GM23338 (cell line): ENCODE measurements at regions not wholly inside any gene's neighbourhood (a gene's known extent, or its start where the extent isn't known, plus 50 kb on each side); places are given as distances from the start of the nearest gene placed in this dataset.

Experiments used
- ATAC-seq: fragments of 200-7000 bp; cut with Tn5 transposase; 3 replicates; pipeline ENCODE4 v1.9.1; 2020
- DNase-seq: peaks from one replicate; pipeline ENCODE4 v3.0.0-alpha.2; 2015; ENCODE audit warnings: low spot score
- H2AFZ ChIP-seq: fragments of 200-600 bp; sonication (generic); 2 replicates; pipeline ENCODE4 v1.8.0; 2016; ENCODE audit warnings: antibody characterized with exemption, mild to moderate bottlenecking, moderate library complexity
- H3F3A ChIP-seq: fragments of 200-600 bp; sonication (generic); replicated peaks from 2 replicates; pipeline ENCODE4 v1.8.0; 2017; ENCODE audit warnings: antibody characterized with exemption, mixed run types, low read depth
- H3K27ac ChIP-seq: fragments of 200-600 bp; sonication (generic); 2 replicates; pipeline ENCODE4 v1.6.1; 2016; ENCODE audit warnings: low read depth
- H3K27me3 ChIP-seq: fragments of 200-600 bp; sonication (generic); 2 replicates; pipeline ENCODE4 v1.8.0; 2016; ENCODE audit warnings: mild to moderate bottlenecking, mixed run types, moderate library complexity; ENCODE audit not compliant: insufficient read depth
- H3K36me3 ChIP-seq: fragments of 200-600 bp; sonication (generic); 2 replicates; pipeline ENCODE4 v1.8.0; 2016; ENCODE audit warnings: mild to moderate bottlenecking; ENCODE audit not compliant: insufficient read depth
- H3K4me1 ChIP-seq: fragments of 200-600 bp; sonication (generic); 2 replicates; pipeline ENCODE4 v1.8.0; 2016; ENCODE audit warnings: mild to moderate bottlenecking, moderate library complexity; ENCODE audit not compliant: insufficient read depth
- H3K4me2 ChIP-seq: fragments of 200-600 bp; sonication (generic); 2 replicates; pipeline ENCODE4 v1.7.1; 2017; ENCODE audit warnings: mixed run types
- H3K4me3 ChIP-seq: fragments of 200-600 bp; sonication (generic); 2 replicates; pipeline ENCODE4 v1.6.1; 2016; ENCODE audit warnings: mixed run types
- H3K79me2 ChIP-seq: fragments of 200-600 bp; sonication (generic); replicated peaks from 2 replicates; pipeline ENCODE4 v1.8.0; 2017; ENCODE audit warnings: mild to moderate bottlenecking; ENCODE audit not compliant: insufficient read depth
- H3K9me2 ChIP-seq: fragments of 200-600 bp; sonication (generic); 2 replicates; pipeline ENCODE4 v1.8.0; 2017; ENCODE audit not compliant: insufficient read depth
- H4K20me1 ChIP-seq: fragments of 200-600 bp; sonication (generic); replicated peaks from 2 replicates; pipeline ENCODE4 v1.8.0; 2017; ENCODE audit warnings: mild to moderate bottlenecking; ENCODE audit not compliant: insufficient read depth
- H3K27ac Mint-ChIP-seq: 2 replicates; pipeline ENCODE4 v1.8.0; 2020; ENCODE audit warnings: inconsistent platforms, mild to moderate bottlenecking, moderate library complexity, mixed read lengths
- H3K27me3 Mint-ChIP-seq: 3 replicates; pipeline ENCODE4 v1.8.0; 2022; ENCODE audit warnings: low read depth, mild to moderate bottlenecking, moderate library complexity, mixed read lengths, inconsistent platforms; ENCODE audit not compliant: insufficient read depth, poor library complexity
- H3K36me3 Mint-ChIP-seq: 3 replicates; pipeline ENCODE4 v1.8.0; 2021; ENCODE audit warnings: low read depth, mild to moderate bottlenecking, inconsistent platforms, moderate library complexity, mixed read lengths
- H3K4me1 Mint-ChIP-seq: 3 replicates; pipeline ENCODE4 v1.8.0; 2020; ENCODE audit warnings: mild to moderate bottlenecking, inconsistent platforms, mixed read lengths
- H3K4me3 Mint-ChIP-seq: 3 replicates; pipeline ENCODE4 v1.8.0; 2021; ENCODE audit warnings: moderate library complexity, mild to moderate bottlenecking, inconsistent platforms, mixed read lengths
- H3K9me3 Mint-ChIP-seq: 3 replicates; pipeline ENCODE4 v1.8.0; 2020; ENCODE audit warnings: moderate library complexity, mild to moderate bottlenecking, inconsistent platforms, mixed read lengths
- CREB1 ChIP-seq: fragments of 250-450 bp; sonication (Bioruptor Pico); IDR thresholded peaks from 2 replicates; pipeline ENCODE4 v1.5.0; 2020; ENCODE audit warnings: low read depth, mild to moderate bottlenecking, moderate library complexity
- CTCF ChIP-seq, 2 experiments: fragments of 200-600 bp in 1 of 2; sonication (generic) in 1 of 2; conservative IDR thresholded peaks; 2 replicates each; pipeline versions ENCODE4 v1.5.1 to v1.6.1; 2016 to 2017; ENCODE audit warnings: antibody characterized with exemption in 2 of 2, low read depth in 2 of 2, mild to moderate bottlenecking in 2 of 2, moderate library complexity in 1 of 2
- ETS1 ChIP-seq: IDR thresholded peaks from 2 replicates; pipeline ENCODE4 v1.6.1; 2016; ENCODE audit warnings: antibody characterized with exemption
- EZH2phosphoT487 ChIP-seq: fragments of 200-600 bp; sonication (generic); IDR thresholded peaks from one replicate; pipeline ENCODE4 v1.8.1; 2018; ENCODE audit warnings: antibody characterized with exemption; ENCODE audit not compliant: unreplicated experiment
- JUNB ChIP-seq: IDR thresholded peaks from one replicate; pipeline ENCODE4 v1.6.1; 2016; ENCODE audit warnings: antibody characterized with exemption; ENCODE audit not compliant: unreplicated experiment
- NANOG ChIP-seq: IDR thresholded peaks from 2 replicates; pipeline ENCODE4 v1.6.1; 2016; ENCODE audit warnings: antibody characterized with exemption, borderline replicate concordance
- POLR2AphosphoS5 ChIP-seq: IDR thresholded peaks from 2 replicates; pipeline ENCODE4 v1.6.1; 2016; ENCODE audit warnings: antibody characterized with exemption, low read depth
- STAT1 ChIP-seq: IDR thresholded peaks from one replicate; pipeline ENCODE4 v1.6.1; 2016; ENCODE audit warnings: antibody characterized with exemption; ENCODE audit not compliant: unreplicated experiment
- ZNF114 ChIP-seq: fragments of 250-450 bp; sonication (Bioruptor Pico); IDR thresholded peaks from 2 replicates; pipeline ENCODE4 v1.5.0; 2020; ENCODE audit warnings: mild to moderate bottlenecking, moderate library complexity
- ZNF331 ChIP-seq: fragments of 250-450 bp; sonication (Bioruptor Pico); IDR thresholded peaks from 2 replicates; pipeline ENCODE4 v1.5.0; 2020; ENCODE audit warnings: low read depth, mild to moderate bottlenecking, moderate library complexity
- TF ChIP-seq, protein P1 (sequence below): IDR thresholded peaks from one replicate; pipeline ENCODE4 v1.6.1; 2018; ENCODE audit warnings: antibody characterized with exemption; ENCODE audit not compliant: unreplicated experiment

DNA sequence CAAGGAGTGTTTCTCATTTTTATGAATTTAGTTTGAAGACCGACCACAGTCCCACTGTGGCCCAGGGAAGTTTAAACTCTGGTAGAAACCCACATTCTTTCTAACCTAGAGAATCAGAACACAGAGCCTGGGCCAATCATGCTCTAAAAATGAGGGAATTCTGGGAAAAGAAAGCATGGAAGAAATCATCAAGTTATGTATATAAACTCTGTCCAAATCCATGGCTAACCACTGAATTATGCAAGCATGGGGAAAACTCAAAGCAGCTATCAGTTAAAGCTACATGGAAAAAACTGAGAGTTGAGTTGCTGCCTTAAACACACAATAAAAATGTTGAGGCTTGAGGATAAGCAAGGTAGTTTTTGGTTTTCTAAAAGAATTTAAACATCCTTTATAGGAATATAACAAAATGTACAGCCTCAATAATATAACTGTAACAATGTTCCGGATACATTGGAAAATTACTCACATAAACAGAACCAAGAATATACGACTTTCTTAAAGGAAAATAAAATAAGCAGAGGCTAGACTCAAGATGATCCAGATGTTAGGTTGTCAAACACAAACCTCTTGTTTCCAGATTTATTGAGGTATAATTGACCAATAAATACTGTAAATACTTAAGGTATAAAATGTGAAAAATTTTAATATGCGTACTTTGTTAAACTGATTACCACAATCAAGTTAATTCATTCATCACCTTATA, 311.2 kb upstream of the GNAI1 start (continued):
- TF ChIP-seq CTCF (conservative IDR thresholded peaks at IDR 0.05; ENCODE audit: low read depth in 2 of 2) (no peak), NANOG (no peak), ZNF114 (CRISPR knock-in tag) (no peak)

- no peaks in the 10 kb centered on the region for H3K36me3 Mint-ChIP-seq
- H3K4me3 ChIP-seq = no peak overlapping the region
- H3K36me3 ChIP-seq = no peaks in the 10 kb centered on the region
- no peaks in the 10 kb centered on the region for H4K20me1 ChIP-seq
- H3F3A ChIP-seq = no peaks in the 10 kb centered on the region
- H3K27ac Mint-ChIP-seq = no peak overlapping the region
- H3K9me2 ChIP-seq = no peaks in the 10 kb centered on the region
- H3K9me3 Mint-ChIP-seq = no peaks in the 10 kb centered on the region
- no peaks in the 10 kb centered on the region for H3K4me1 ChIP-seq
- no peak overlapping the region for H3K4me3 Mint-ChIP-seq
- H2AFZ ChIP-seq = no peak overlapping the region
- no peaks in the 10 kb centered on the region for H3K27me3 ChIP-seq
- no peaks in the 10 kb centered on the region for H3K4me1 Mint-ChIP-seq
- no peak for ATAC-seq
- no peaks in the 10 kb centered on the region for H3K27me3 Mint-ChIP-seq
- H3K4me2 ChIP-seq = no peak overlapping the region
- no peak overlapping the region for H3K27ac ChIP-seq
- TF ChIP-seq CREB1 (CRISPR knock-in tag) (no peak), JUNB (no peak), EZH2phosphoT487 (no peak), STAT1 (no peak), POLR2AphosphoS5 (no peak), ETS1 (no peak), ZNF331 (CRISPR knock-in tag) (no peak), CTCF (conservative IDR thresholded peaks at IDR 0.05; ENCODE audit: low read depth in 2 of 2) (no peak), NANOG (no peak)
- TF ChIP-seq, protein P1, sequence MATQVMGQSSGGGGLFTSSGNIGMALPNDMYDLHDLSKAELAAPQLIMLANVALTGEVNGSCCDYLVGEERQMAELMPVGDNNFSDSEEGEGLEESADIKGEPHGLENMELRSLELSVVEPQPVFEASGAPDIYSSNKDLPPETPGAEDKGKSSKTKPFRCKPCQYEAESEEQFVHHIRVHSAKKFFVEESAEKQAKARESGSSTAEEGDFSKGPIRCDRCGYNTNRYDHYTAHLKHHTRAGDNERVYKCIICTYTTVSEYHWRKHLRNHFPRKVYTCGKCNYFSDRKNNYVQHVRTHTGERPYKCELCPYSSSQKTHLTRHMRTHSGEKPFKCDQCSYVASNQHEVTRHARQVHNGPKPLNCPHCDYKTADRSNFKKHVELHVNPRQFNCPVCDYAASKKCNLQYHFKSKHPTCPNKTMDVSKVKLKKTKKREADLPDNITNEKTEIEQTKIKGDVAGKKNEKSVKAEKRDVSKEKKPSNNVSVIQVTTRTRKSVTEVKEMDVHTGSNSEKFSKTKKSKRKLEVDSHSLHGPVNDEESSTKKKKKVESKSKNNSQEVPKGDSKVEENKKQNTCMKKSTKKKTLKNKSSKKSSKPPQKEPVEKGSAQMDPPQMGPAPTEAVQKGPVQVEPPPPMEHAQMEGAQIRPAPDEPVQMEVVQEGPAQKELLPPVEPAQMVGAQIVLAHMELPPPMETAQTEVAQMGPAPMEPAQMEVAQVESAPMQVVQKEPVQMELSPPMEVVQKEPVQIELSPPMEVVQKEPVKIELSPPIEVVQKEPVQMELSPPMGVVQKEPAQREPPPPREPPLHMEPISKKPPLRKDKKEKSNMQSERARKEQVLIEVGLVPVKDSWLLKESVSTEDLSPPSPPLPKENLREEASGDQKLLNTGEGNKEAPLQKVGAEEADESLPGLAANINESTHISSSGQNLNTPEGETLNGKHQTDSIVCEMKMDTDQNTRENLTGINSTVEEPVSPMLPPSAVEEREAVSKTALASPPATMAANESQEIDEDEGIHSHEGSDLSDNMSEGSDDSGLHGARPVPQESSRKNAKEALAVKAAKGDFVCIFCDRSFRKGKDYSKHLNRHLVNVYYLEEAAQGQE = no peak
- H3K79me2 ChIP-seq = no peaks in the 10 kb centered on the region
- no peak for DNase-seq
These were observed 311.9 kb upstream of the GNAI1 start for GRCh38 chr7:79822620-79823240.
